Transverse colon (tissue), 4 donors: ENCODE measurements at regions not wholly inside any gene's neighbourhood (a gene's known extent, or its start where the extent isn't known, plus 50 kb on each side); places are given as distances from the start of the nearest gene placed in this dataset.

Experiments used
- DNase-seq: peaks from one replicate; pipeline ENCODE4 v3.0.0-alpha.2; 2019
- H3K27ac ChIP-seq, 4 donors: fragments of 200-600 bp; sonication (generic); 2 replicates each; pipeline ENCODE4 v1.5.1; 2016 to 2018; ENCODE audit warnings: inconsistent platforms in 4 of 4
- H3K27me3 ChIP-seq: fragments of 200-600 bp; sonication (generic); 2 replicates; pipeline ENCODE4 v1.5.1; 2017; ENCODE audit warnings: inconsistent platforms
- H3K36me3 ChIP-seq, 4 donors: fragments of 200-600 bp; sonication (generic); 2 replicates each; pipeline ENCODE4 v1.5.1; 2017 to 2019; ENCODE audit warnings: inconsistent platforms in 4 of 4
- H3K4me1 ChIP-seq, 4 donors: fragments of 200-600 bp; sonication (generic); 2 replicates each; pipeline ENCODE4 v1.5.1; 2017 to 2020; ENCODE audit warnings: inconsistent platforms in 4 of 4
- H3K4me3 ChIP-seq, 4 donors: fragments of 200-600 bp; sonication (generic); 1 replicate in 1 of 4; 2 replicates in 3 of 4; pipeline versions ENCODE4 v1.5.1 to v1.6.1; 2017 to 2019; ENCODE audit warnings: inconsistent platforms in 4 of 4
- H3K9me3 ChIP-seq, 2 donors: fragments of 200-600 bp; sonication (generic); 2 replicates each; pipeline ENCODE4 v1.5.1; 2017 to 2019; ENCODE audit warnings: inconsistent platforms in 2 of 2
- CTCF ChIP-seq, 5 experiments: fragments of 200-600 bp in 3 of 5; fragments of 450-650 bp in 2 of 5; sonication (generic) in 3 of 5; IDR thresholded peaks; 1 replicate in 2 of 5; 2 replicates in 3 of 5; pipeline ENCODE4 v1.5.1; 2016 to 2017; ENCODE audit warnings: antibody characterized with exemption in 5 of 5, inconsistent platforms in 3 of 5, mild to moderate bottlenecking in 2 of 5, moderate library complexity in 1 of 5
- EP300 ChIP-seq: sonication (generic); formaldehyde crosslinking; IDR thresholded peaks from one replicate; pipeline ENCODE4 v1.6.1; 2017; ENCODE audit warnings: antibody characterized with exemption, low read depth
- POLR2A ChIP-seq: fragments of 450-650 bp; IDR thresholded peaks from one replicate; pipeline ENCODE4 v1.6.1; 2016; ENCODE audit warnings: antibody characterized with exemption, mild to moderate bottlenecking, moderate library complexity
- POLR2AphosphoS5 ChIP-seq, 3 donors: sonication (generic); formaldehyde crosslinking; IDR thresholded peaks; one replicate each; pipeline ENCODE4 v1.6.1; 2016; ENCODE audit warnings: antibody characterized with exemption in 3 of 3
- WGBS, 2 donors: methylation state at CpG; one replicate each; pipeline ENCODE4 v1.1.5; 2018; ENCODE audit warnings: low coverage in 1 of 2; 5-methylcytosine and 5-hydroxymethylcytosine counted together
- in situ Hi-C, 4 donors: fragments of 200-750 bp; cut with MboI; loops; one replicate each; pipeline versions ENCODE4 v1.15.0 to v1.15.1; 2017; ENCODE audit warnings: low sequenced_read_pairs in 3 of 4, low pct_ligation_motif_present in 1 of 4, low pct_unique_long_range_greater_than_20kb in 1 of 4
- intact Hi-C: fragments of 100-400 bp; cut with DNase I; formaldehyde crosslinking; loops from one replicate; pipeline ENCODE4 v1.15.1; 2023; ENCODE audit warnings: low total_unique reads

DNA sequence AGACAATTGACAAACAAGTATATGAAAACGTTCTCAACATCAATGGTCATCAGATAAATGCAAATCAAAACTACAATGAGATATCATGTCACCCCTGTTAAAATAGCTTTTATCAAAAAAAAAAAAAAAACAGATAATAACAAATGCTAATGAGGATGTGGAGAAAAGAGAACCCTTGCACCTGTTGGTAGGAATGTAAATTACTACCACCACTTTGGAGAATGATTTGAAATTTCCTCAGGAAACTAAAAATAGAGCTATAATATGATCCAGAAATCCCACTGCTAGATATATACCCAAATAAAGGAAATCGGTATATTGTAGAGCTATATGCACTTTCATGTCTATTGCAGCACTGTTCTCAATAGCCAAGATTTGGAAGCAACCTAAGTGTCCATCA, 470.6 kb upstream of the FSTL5 start:
- Histone ChIP-seq H3K4me1 (no peaks in the 10 kb centered on the region), H3K27ac (no peak overlapping the region), H3K4me3 (no peak overlapping the region), H3K36me3 (no peaks in the 10 kb centered on the region), H3K9me3 (no peaks in the 10 kb centered on the region), H3K27me3 (no peaks in the 10 kb centered on the region)
- in situ Hi-C loops (loop anchor here in 2 of 4 donors (25.0 kb wide), 1 partner anchor 403 kb away; no protein-coding TSS in a partner anchor), intact Hi-C loops (no loop called here)
- WGBS, 2 donors = 57 to 58% methylated on average over 2 of the region's 2 CpGs
- no peak for DNase-seq
- no peak for TF ChIP-seq EP300
- no peak for TF ChIP-seq POLR2A
- no peak for TF ChIP-seq CTCF (IDR thresholded peaks at IDR 0.05)
- no peak for TF ChIP-seq POLR2AphosphoS5 (IDR thresholded peaks at IDR 0.05)

DNA sequence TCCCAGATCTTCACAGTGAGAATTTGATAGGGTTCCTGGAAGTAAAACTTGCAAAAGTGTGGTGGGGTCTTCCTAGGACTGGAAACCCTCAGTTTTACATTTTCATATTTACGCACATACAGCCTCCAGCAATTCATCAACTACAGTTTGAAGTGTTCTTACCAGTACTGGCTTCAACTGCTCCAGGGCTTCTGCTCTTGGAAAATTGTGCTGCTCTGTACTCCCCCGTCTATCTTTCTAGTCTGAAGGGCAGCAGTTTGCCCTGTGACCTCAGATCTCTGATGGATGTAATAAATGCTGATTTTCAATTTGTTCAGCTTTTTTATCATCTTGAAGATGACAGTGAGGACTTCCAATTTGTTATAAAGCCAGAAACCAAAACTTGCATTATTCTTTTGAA, 458.9 kb upstream of the FSTL5 start:
- WGBS, 2 donors = 74 to 76% methylated on average over 2 of the region's 2 CpGs
- Histone ChIP-seq H3K4me3 (no peak overlapping the region), H3K36me3 (no peaks in the 10 kb centered on the region), H3K4me1 (no peaks in the 10 kb centered on the region), H3K27me3 (no peaks in the 10 kb centered on the region), H3K27ac (no peak overlapping the region), H3K9me3 (no peaks in the 10 kb centered on the region)
- no peak for DNase-seq
- no peak for TF ChIP-seq POLR2A
- TF ChIP-seq CTCF (IDR thresholded peaks at IDR 0.05) = no peak
- TF ChIP-seq EP300 = no peak
- no peak for TF ChIP-seq POLR2AphosphoS5 (IDR thresholded peaks at IDR 0.05)
- intact Hi-C loops = no loop called here
- in situ Hi-C loops = no loop called here

- Histone ChIP-seq H3K27ac (no peak overlapping the region), H3K4me1 (no peaks in the 10 kb centered on the region), H3K27me3 (no peaks in the 10 kb centered on the region), H3K36me3 (no peaks in the 10 kb centered on the region), H3K9me3 (no peaks in the 10 kb centered on the region), H3K4me3 (no peak overlapping the region)
- no peak for DNase-seq
- intact Hi-C loops (no loop called here), in situ Hi-C loops (no loop called here)
- TF ChIP-seq POLR2A (no peak), POLR2AphosphoS5 (IDR thresholded peaks at IDR 0.05) (no peak), EP300 (no peak), CTCF (IDR thresholded peaks at IDR 0.05) (no peak)
Measured at GRCh38 chr4:162610116-162610515, 446.3 kb upstream of the FSTL5 start.

- H3K4me1 ChIP-seq = no peaks in the 10 kb centered on the region
- in situ Hi-C loops (no loop called here), intact Hi-C loops (no loop called here)
- TF ChIP-seq EP300 = no peak
- TF ChIP-seq POLR2A = no peak
- no peak for TF ChIP-seq POLR2AphosphoS5 (IDR thresholded peaks at IDR 0.05)
- TF ChIP-seq CTCF (IDR thresholded peaks at IDR 0.05) = no peak
- H3K36me3 ChIP-seq = no peaks in the 10 kb centered on the region
- no peaks in the 10 kb centered on the region for H3K27me3 ChIP-seq
- no peaks in the 10 kb centered on the region for H3K9me3 ChIP-seq
- DNase-seq = no peak
- no peak overlapping the region for H3K4me3 ChIP-seq
- 73 to 77% methylated on average over 1 of the region's 1 CpG for WGBS, 2 donors
- H3K27ac ChIP-seq = no peak overlapping the region
Measured at GRCh38 chr4:162586266-162586665, 422.5 kb upstream of the FSTL5 start.
